ENCODE measurements at regions not wholly inside any gene's neighbourhood (a gene's known extent, or its start where the extent isn't known, plus 50 kb on each side); places are given as distances from the start of the nearest gene placed in this dataset.

GRCh38 chr5:143521141-143521540 is 117.7 kb upstream of the NR3C1 start:
- TF ChIP-seq, protein P1, sequence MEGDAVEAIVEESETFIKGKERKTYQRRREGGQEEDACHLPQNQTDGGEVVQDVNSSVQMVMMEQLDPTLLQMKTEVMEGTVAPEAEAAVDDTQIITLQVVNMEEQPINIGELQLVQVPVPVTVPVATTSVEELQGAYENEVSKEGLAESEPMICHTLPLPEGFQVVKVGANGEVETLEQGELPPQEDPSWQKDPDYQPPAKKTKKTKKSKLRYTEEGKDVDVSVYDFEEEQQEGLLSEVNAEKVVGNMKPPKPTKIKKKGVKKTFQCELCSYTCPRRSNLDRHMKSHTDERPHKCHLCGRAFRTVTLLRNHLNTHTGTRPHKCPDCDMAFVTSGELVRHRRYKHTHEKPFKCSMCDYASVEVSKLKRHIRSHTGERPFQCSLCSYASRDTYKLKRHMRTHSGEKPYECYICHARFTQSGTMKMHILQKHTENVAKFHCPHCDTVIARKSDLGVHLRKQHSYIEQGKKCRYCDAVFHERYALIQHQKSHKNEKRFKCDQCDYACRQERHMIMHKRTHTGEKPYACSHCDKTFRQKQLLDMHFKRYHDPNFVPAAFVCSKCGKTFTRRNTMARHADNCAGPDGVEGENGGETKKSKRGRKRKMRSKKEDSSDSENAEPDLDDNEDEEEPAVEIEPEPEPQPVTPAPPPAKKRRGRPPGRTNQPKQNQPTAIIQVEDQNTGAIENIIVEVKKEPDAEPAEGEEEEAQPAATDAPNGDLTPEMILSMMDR (IDR thresholded peaks at IDR 0.05), result no peak
- no peak for TF ChIP-seq POLR2A (IDR thresholded peaks at IDR 0.05)

Measured in gastroesophageal sphincter (tissue), 3 donors.